Ovary (tissue), 7 donors: ENCODE measurements at regions not wholly inside any gene's neighbourhood (a gene's known extent, or its start where the extent isn't known, plus 50 kb on each side); places are given as distances from the start of the nearest gene placed in this dataset.

Source experiments
- DNase-seq, 5 donors: peaks; one replicate each; pipeline ENCODE4 v3.0.0-alpha.2; 2019 to 2020
- H3K27ac ChIP-seq, 2 donors: fragments of 200-600 bp; one replicate each; pipeline versions ENCODE4 v1.5.1 to v1.8.0; 2019 to 2022
- H3K27me3 ChIP-seq: fragments of 200-600 bp; one replicate; pipeline ENCODE4 v1.8.0; 2022
- H3K36me3 ChIP-seq: fragments of 200-600 bp; sonication (generic); one replicate; pipeline ENCODE4 v1.5.1; 2019
- H3K4me1 ChIP-seq: one replicate; pipeline ENCODE4 v1.8.1; 2013; ENCODE audit warnings: mild to moderate bottlenecking, moderate library complexity; ENCODE audit not compliant: insufficient read depth
- H3K4me3 ChIP-seq: fragments of 200-600 bp; sonication (generic); one replicate; pipeline ENCODE4 v1.5.1; 2017
- H3K9me3 ChIP-seq, 2 donors: fragments of 200-600 bp in 1 of 2; sonication (generic) in 1 of 2; one replicate each; pipeline versions ENCODE4 v1.5.1 to v1.8.1; 2013 to 2019; ENCODE audit warnings: mild to moderate bottlenecking in 1 of 2, moderate library complexity in 1 of 2
- CTCF ChIP-seq, 3 donors: fragments of 450-650 bp in 2 of 3; fragments of 200-600 bp in 1 of 3; IDR thresholded peaks; one replicate each; pipeline versions ENCODE4 v1.5.1 to v1.8.0; 2016 to 2022; ENCODE audit warnings: antibody characterized with exemption in 3 of 3, mild to moderate bottlenecking in 1 of 3
- EP300 ChIP-seq: sonication (generic); formaldehyde crosslinking; IDR thresholded peaks from one replicate; pipeline ENCODE4 v1.6.1; 2017; ENCODE audit warnings: antibody characterized with exemption
- POLR2A ChIP-seq: fragments of 450-650 bp; IDR thresholded peaks from one replicate; pipeline ENCODE4 v1.6.1; 2017; ENCODE audit warnings: antibody characterized with exemption, mild to moderate bottlenecking, moderate library complexity
- WGBS, 3 donors: extraction: QIAGEN DNeasy Blood & Tissue Kit in 1 of 3; methylation state at CpG; one replicate each; pipeline versions ENCODE4 v1.1.5 to v1.1.7; 2013 to 2017; 5-methylcytosine and 5-hydroxymethylcytosine counted together
- intact Hi-C, 4 donors: fragments of 100-400 bp; cut with DNase I; formaldehyde crosslinking; loops; one replicate each; pipeline versions ENCODE4 v1.11.0 to v1.15.1; 2022 to 2023
- donor health status: DM: no; HTN: no; CAD: no; lungs with moderate emphysema.
- donor health status: DM: no; HTN: no; CAD: no.
- donor health status: Bipolar disorder and iron deficiency.
- donor health status: DM: no; HTN: no; CAD: no.
- donor health status: DM: yes; HTN: yes; CAD: no.

GRCh38 chr5:121497176-121497575 lies 354.5 kb upstream of the FTMT start:
- TF ChIP-seq CTCF (IDR thresholded peaks at IDR 0.05) (no peak), POLR2A (no peak), EP300 (no peak)
- no peak for DNase-seq
- intact Hi-C loops = no loop called here
- WGBS, 3 donors = 74 to 76% (median 75%) methylated on average over 1 of the region's 1 CpG
- Histone ChIP-seq H3K27me3 (no peaks in the 10 kb centered on the region), H3K36me3 (no peaks in the 10 kb centered on the region), H3K9me3 (no peaks in the 10 kb centered on the region), H3K27ac (no peak overlapping the region), H3K4me3 (no peak overlapping the region), H3K4me1 (no peaks in the 10 kb centered on the region)

- H3K9me3 ChIP-seq = no peaks in the 10 kb centered on the region
- TF ChIP-seq CTCF (IDR thresholded peaks at IDR 0.05) = no peak
- TF ChIP-seq POLR2A = no peak
- no peak for TF ChIP-seq EP300
- 58 to 64% (median 63%) methylated on average over 2 of the region's 2 CpGs for WGBS, 3 donors
- DNase-seq = no peak
- H3K4me1 ChIP-seq = no peaks in the 10 kb centered on the region
- H3K36me3 ChIP-seq = no peaks in the 10 kb centered on the region
- intact Hi-C loops = no loop called here
- H3K27ac ChIP-seq = no peak overlapping the region
- H3K27me3 ChIP-seq = no peaks in the 10 kb centered on the region
- no peak overlapping the region for H3K4me3 ChIP-seq
These were observed 351.4 kb upstream of the FTMT start for GRCh38 chr5:121500310-121500709.

GRCh38 chr5:121503111-121503840 lies 348.4 kb upstream of the FTMT start:
- 5 to 57% (median 51%) methylated on average over 2 of the region's 2 CpGs for WGBS, 3 donors
- Histone ChIP-seq H3K4me3 (no peak overlapping the region), H3K9me3 (no peaks in the 10 kb centered on the region), H3K27me3 (no peaks in the 10 kb centered on the region), H3K36me3 (no peaks in the 10 kb centered on the region), H3K4me1 (no peaks in the 10 kb centered on the region), H3K27ac (no peak overlapping the region)
- TF ChIP-seq POLR2A (no peak), CTCF (IDR thresholded peaks at IDR 0.05) (no peak), EP300 (no peak)
- DNase-seq = peak in 1 of 5 donors; percentile 20
- intact Hi-C loops = no loop called here

- no peak for TF ChIP-seq EP300
- no peak for TF ChIP-seq POLR2A
- no peak for TF ChIP-seq CTCF (IDR thresholded peaks at IDR 0.05)
- Histone ChIP-seq H3K4me1 (no peaks in the 10 kb centered on the region), H3K36me3 (no peaks in the 10 kb centered on the region), H3K27ac (no peak overlapping the region), H3K9me3 (no peaks in the 10 kb centered on the region), H3K27me3 (no peaks in the 10 kb centered on the region), H3K4me3 (no peak overlapping the region)
- DNase-seq = no peak
- intact Hi-C loops = no loop called here
These were observed 334.7 kb upstream of the FTMT start for GRCh38 chr5:121516997-121517396.
